HS-5 (cell line): ENCODE measurements at regions not wholly inside any gene's neighbourhood (a gene's known extent, or its start where the extent isn't known, plus 50 kb on each side); places are given as distances from the start of the nearest gene placed in this dataset.

Experiments
- DNase-seq: peaks from one replicate; pipeline ENCODE4 v3.0.0-alpha.2; 2012; ENCODE audit warnings: low read depth

- no peak for DNase-seq
These were observed 122.7 kb downstream of the ZNF518B start for GRCh38 chr4:10334506-10335028.

GRCh38 chr4:10333942-10334341 is 123.3 kb downstream of the ZNF518B start:
- DNase-seq: no peak

GRCh38 chr4:10326075-10326474 is 131.2 kb downstream of the ZNF518B start:
- DNase-seq: no peak

GRCh38 chr4:10321931-10322330 is 135.3 kb downstream of the ZNF518B start:
- DNase-seq: no peak

- no peak for DNase-seq
These were observed 137.1 kb downstream of the ZNF518B start for GRCh38 chr4:10320130-10320529.

GRCh38 chr4:10317345-10317744 is 139.9 kb downstream of the ZNF518B start:
- DNase-seq: no peak

GRCh38 chr4:10316851-10317250 is 140.4 kb downstream of the ZNF518B start:
- DNase-seq: no peak

GRCh38 chr4:10315638-10316037 is 141.6 kb downstream of the ZNF518B start:
- DNase-seq: no peak

- no peak for DNase-seq
These were observed 144.7 kb downstream of the ZNF518B start for GRCh38 chr4:10312568-10312967.

GRCh38 chr4:10311939-10312338 is 145.3 kb downstream of the ZNF518B start:
- DNase-seq: no peak

- DNase-seq: no peak
These were observed 151.4 kb downstream of the ZNF518B start for GRCh38 chr4:10305816-10306215.

GRCh38 chr4:10303291-10303690 is 153.9 kb downstream of the ZNF518B start:
- DNase-seq: no peak

- no peak for DNase-seq
These were observed 155.1 kb downstream of the ZNF518B start for GRCh38 chr4:10302096-10302495.

GRCh38 chr4:10299601-10300000 is 157.6 kb downstream of the ZNF518B start:
- no peak for DNase-seq

- no peak for DNase-seq
These were observed 158.5 kb downstream of the ZNF518B start for GRCh38 chr4:10298681-10299080.

- DNase-seq: no peak
These were observed 160.5 kb downstream of the ZNF518B start for GRCh38 chr4:10296730-10297129.

GRCh38 chr4:10295301-10295700 is 161.9 kb downstream of the ZNF518B start:
- DNase-seq: no peak

- no peak for DNase-seq
These were observed 167.7 kb downstream of the ZNF518B start for GRCh38 chr4:10289538-10289906.

GRCh38 chr4:10288830-10289537 is 168.2 kb downstream of the ZNF518B start:
- no peak for DNase-seq

GRCh38 chr4:10285028-10285427 is 168.4 kb upstream of the WDR1 start:
- no peak for DNase-seq

- no peak for DNase-seq
These were observed 167.2 kb upstream of the WDR1 start for GRCh38 chr4:10283761-10284160.

GRCh38 chr4:10281996-10282395 is 165.4 kb upstream of the WDR1 start:
- no peak for DNase-seq

- no peak for DNase-seq
These were observed 162.7 kb upstream of the WDR1 start for GRCh38 chr4:10279261-10279660.

- DNase-seq: no peak
These were observed 161.5 kb upstream of the WDR1 start for GRCh38 chr4:10278071-10278470.
